Right renal pelvis (tissue), 4 donors: ENCODE measurements at regions not wholly inside any gene's neighbourhood (a gene's known extent, or its start where the extent isn't known, plus 50 kb on each side); places are given as distances from the start of the nearest gene placed in this dataset.

Experiments
- DNase-seq, 4 donors: peaks; one replicate each; pipeline ENCODE4 v3.0.0-alpha.2; 2013; ENCODE audit warnings: low read depth in 4 of 4, low spot score in 3 of 4, missing footprints in 1 of 4

GRCh38 chr3:139870000-139870675 lies 64.8 kb upstream of the CLSTN2 start:
- no peak for DNase-seq

DNA sequence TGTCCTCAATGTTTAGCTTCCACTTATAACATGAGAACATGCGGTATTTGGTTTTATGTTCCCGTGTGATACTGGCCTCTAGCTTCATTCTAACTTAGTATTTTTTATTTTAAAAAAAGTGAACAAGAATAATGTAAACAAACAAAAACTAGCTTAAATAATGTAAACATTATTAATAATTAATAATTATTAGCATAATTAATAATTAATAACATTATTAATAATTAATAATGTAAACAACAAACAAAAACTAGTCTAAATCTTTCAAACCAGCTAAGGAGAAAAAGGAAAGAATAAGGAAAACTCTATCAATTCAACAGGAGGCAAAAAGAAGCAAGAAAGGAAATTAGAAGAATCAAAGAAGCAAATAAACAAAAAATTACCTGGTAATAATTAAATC lies 66.2 kb upstream of the CLSTN2 start:
- DNase-seq, result no peak

GRCh38 chr3:139848660-139849059 lies 86.3 kb upstream of the CLSTN2 start:
- no peak for DNase-seq

DNA sequence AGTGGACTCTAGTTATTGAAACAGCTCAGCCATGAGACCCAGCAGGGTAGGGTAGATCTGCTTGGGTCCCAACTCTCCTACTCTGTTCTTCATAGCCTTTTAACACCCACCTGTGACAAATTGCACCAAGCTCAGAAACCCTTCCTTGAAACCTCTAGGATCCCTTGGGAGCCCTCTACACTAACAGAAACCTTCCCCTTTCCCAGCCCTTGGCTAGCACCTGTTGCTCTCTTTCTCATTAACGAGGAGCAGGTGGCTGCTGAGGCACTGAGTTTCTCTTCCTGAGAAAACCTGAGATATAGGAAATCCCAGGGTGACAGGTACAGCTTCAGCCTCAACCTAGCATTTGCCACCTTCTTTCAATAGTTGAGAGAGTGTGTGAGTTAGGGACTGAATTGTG lies 88.3 kb upstream of the CLSTN2 start:
- DNase-seq, result no peak

DNA sequence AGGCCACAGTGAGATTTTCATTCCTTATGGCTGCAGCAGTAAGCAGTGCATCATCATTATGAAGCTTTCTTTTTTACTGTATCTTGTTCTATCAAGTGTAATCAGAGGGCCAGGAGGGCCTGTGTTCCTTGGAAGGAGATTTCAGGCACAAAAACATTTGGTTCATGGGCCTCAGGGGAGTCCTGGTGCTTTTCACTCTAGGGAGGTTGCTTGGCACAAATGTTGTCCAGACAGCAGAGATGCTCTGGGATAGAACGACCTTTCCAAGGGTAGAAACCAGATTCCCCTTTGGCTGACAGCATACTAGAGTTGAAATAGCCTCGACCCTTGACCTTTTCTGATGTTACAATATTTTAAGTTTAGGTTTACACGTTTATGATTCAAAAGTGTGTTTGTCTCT lies 95.3 kb upstream of the CLSTN2 start:
- no peak for DNase-seq

GRCh38 chr3:139839014-139839413 lies 96.0 kb upstream of the CLSTN2 start:
- no peak for DNase-seq

GRCh38 chr3:139838269-139838957 lies 96.6 kb upstream of the CLSTN2 start:
- DNase-seq, result no peak

DNA sequence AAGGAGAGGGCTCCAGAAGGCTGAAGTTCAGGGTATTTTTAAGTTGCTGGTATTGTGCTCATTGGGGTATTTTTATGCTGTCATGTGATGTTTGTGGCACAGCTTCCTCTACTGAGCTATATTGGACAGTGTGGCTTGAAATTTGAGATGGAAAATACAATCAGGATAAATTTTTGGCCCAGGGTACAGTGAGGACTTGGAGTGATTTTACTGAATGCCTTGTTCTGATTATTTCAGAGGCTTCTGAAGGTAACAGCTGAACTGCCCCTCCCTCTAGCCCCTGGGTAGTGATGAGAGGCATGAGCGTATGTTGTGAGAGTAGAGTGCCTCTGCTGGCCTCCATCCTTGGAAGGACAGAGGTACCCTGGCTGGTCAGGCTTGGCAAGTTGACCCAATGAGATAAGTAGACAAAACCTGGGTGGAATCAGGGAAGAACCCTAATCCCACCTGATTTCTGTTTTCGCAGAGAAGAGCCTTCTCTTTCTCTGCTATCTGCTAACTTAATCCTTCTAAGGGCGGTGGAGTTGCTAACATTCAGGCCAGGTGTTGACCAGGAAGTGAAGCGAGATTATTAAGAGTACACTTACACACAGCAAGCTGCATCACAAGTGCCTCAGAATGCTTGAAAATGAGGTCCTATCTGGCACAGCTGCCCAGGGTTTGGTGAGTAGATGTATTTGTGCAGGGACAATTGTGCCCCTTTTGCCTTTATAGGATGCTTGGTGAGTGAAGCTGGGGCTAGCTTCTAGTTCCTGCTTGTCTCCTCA lies 98.1 kb upstream of the CLSTN2 start:
- no peak for DNase-seq

- DNase-seq, result no peak
Measured at GRCh38 chr3:139835830-139836683, 98.9 kb upstream of the CLSTN2 start.

DNA sequence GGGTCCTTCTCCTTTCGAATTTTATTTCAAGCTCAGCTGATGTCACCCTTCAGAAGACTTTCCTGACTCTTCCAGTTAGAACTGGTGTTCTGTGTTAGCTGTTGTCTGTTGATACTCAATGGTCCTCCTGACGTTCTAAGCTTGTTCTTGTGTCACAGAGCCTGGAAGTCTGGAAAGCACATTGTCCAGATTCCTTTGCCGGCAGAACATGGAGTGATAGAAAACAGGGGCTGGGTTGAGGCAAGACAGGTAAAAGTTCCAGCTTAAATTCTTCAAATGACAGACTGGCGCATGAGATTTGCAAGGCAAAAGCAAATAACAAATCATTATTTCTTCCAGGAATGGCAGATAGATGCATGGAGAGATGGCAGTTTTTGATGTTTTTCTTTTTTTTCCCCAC lies 102.0 kb upstream of the CLSTN2 start:
- DNase-seq, result no peak

GRCh38 chr3:139830817-139831216 lies 104.2 kb upstream of the CLSTN2 start:
- DNase-seq, result no peak

DNA sequence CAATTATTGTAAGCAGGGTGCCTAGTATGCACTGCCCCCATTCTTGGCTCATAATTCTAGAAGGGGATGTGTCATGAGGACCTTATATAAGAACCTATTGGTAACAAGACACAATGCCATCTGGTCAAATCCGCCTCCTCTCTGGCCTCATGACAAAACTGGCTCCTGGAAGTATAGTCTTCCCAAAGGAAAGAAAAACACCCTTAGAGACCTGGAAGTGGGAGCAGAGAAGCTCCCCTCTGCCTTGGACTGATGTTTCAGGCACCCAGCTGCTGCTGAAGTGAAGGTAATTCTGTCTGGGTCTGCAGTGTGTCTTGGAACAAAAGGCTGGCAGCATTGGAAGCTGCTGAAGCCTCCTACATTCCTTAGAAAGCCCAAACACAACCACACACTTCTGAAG lies 107.2 kb upstream of the CLSTN2 start:
- no peak for DNase-seq

- no peak for DNase-seq
Measured at GRCh38 chr3:139824864-139825263, 110.1 kb upstream of the CLSTN2 start.

GRCh38 chr3:139814646-139815045 lies 120.3 kb upstream of the CLSTN2 start:
- no peak for DNase-seq

GRCh38 chr3:139811331-139811730 lies 123.7 kb upstream of the CLSTN2 start:
- DNase-seq, result no peak

DNA sequence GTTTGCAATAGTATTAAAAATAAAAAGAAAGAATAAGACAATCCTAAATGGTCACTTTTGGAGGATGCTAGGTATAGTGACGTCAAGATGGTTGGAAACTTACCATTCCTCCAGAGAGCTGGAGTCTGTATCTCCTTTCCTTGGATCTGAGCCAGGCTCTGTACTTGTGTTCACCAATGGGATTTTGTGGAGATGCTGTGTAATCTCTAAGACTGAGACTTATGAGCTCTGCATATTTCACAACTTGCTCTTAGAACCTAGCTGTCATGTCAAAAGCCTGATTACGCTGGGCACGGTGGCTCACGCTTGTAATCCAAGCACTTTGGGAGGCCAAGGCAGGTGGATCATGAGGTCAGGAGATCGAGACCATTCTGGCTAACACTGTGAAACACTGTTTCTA lies 126.8 kb upstream of the CLSTN2 start:
- DNase-seq, result no peak

DNA sequence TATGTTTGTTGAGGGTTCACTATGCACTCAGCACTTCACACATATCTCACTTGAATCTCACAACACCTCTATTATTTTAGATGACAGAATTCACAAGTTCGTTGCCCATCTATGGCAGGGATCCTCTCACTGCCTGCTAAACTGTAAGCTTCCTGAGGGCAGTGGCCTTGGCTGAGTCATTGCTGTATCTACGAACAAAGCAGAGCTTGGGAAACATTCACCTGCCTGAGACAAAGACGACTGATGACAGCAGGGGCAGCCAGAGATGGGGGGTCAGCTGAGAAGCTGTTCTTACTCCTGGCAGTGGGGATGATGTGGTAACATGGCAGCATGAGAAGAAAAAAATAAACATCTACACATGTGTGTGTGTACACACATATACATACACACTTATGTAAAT lies 125.5 kb upstream of the NMNAT3 start:
- DNase-seq, result no peak

DNA sequence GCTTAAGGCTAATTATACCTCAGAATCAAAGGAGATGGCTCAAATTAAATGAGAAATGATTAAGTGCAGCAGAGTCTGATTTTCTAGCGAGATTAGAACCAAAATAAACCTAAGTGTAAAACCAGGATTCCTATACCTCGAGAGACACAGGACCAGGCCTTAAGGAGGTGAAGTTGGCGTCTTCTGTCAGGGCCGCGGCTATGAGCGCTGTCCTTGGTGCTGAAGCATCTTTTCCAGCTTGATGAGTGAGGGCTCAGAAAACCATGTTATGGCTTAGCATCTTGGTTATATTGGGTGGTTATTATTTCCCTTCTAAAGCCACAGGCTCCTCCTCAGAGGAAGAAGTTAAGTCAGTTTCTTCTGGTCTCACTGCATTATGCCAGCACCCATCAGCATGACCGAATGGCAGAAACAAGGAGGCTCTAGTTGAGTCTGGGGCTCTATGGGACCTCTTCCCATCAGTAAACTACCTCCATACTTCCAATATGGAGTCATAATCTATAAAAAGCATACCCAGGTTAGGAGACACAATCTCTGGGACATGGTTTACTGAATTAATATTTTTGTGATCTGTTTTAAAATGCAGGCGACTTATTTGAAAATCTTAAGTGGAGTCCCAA lies 120.1 kb upstream of the NMNAT3 start:
- peak; percentile 45 to 62 (median 58) for DNase-seq

- no peak for DNase-seq
Measured at GRCh38 chr3:139794469-139795265, 116.9 kb upstream of the NMNAT3 start.

- DNase-seq, result no peak
Measured at GRCh38 chr3:139793408-139793807, 115.6 kb upstream of the NMNAT3 start.
